ENCODE measurements at regions not wholly inside any gene's neighbourhood (a gene's known extent, or its start where the extent isn't known, plus 50 kb on each side); places are given as distances from the start of the nearest gene placed in this dataset.

- no peak for DNase-seq
Observed at GRCh38 chrX:155682834-155683233, 70.1 kb upstream of the TMLHE start.

GRCh38 chrX:155679715-155680114, 67.0 kb upstream of the TMLHE start:
- no peak for DNase-seq

DNA sequence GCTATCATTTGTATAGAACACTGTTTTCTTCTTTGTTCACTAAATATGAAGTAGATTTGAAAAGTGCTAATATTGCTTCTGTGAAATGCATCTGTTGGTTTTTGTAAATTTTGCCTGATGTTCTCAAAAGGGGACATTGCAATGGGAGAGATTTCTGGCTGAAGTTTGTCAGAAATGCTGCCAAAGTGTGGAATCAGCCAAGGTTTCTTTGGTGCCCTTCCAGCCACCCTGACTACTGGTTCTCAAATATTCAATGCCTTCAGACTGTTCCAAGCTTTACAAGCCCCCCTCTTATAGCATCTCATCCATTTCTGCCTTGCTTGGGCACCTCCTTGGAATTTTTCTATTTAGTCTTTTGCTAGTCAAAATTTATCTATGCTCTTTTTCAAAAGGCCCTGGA, 60.6 kb upstream of the TMLHE start:
- DNase-seq, result no peak

GRCh38 chrX:155666741-155667140, 54.0 kb upstream of the TMLHE start:
- no peak for DNase-seq
